GM12878 (cell line): ENCODE measurements at regions not wholly inside any gene's neighbourhood (a gene's known extent, or its start where the extent isn't known, plus 50 kb on each side); places are given as distances from the start of the nearest gene placed in this dataset.

Experiments used
- BMI1 ChIP-seq: fragments of 450-650 bp; IDR thresholded peaks from 2 replicates; pipeline ENCODE4 v1.6.1; 2016; ENCODE audit warnings: mild to moderate bottlenecking, moderate library complexity, borderline replicate concordance
- CEBPZ ChIP-seq: fragments of 150-350 bp; IDR thresholded peaks from 2 replicates; pipeline ENCODE4 v1.6.1; 2016; ENCODE audit warnings: low read depth, low read length
- CREB1 ChIP-seq: IDR thresholded peaks from 2 replicates; pipeline ENCODE4 v1.6.1; 2012; ENCODE audit warnings: low read depth, mild to moderate bottlenecking, inconsistent platforms
- KLF5 ChIP-seq: fragments of 450-650 bp; IDR thresholded peaks from 2 replicates; pipeline ENCODE4 v1.6.1; 2014; ENCODE audit warnings: mild to moderate bottlenecking; ENCODE audit not compliant: partially characterized antibody
- MEF2B ChIP-seq: fragments of 450-650 bp; IDR thresholded peaks from 2 replicates; pipeline ENCODE4 v1.6.1; 2018; ENCODE audit warnings: mild to moderate bottlenecking, moderate library complexity; ENCODE audit not compliant: partially characterized antibody, poor library complexity, severe bottlenecking
- POLR2AphosphoS5 ChIP-seq: IDR thresholded peaks from 2 replicates; pipeline ENCODE4 v1.6.1; 2011; ENCODE audit warnings: mild to moderate bottlenecking, low read length, inconsistent platforms
- RUNX3 ChIP-seq: IDR thresholded peaks from 2 replicates; pipeline ENCODE4 v1.6.1; 2012; ENCODE audit warnings: low read length, inconsistent platforms
- SIX5 ChIP-seq: IDR thresholded peaks from 2 replicates; pipeline ENCODE4 v1.6.1; 2011; ENCODE audit warnings: mild to moderate bottlenecking, low read depth, low read length, moderate library complexity; ENCODE audit not compliant: severe bottlenecking
- SMC3 ChIP-seq: IDR thresholded peaks from 2 replicates; pipeline ENCODE4 v1.6.1; 2011; ENCODE audit warnings: low read length, improper control_type of control experiment, borderline replicate concordance
- ZBTB40 ChIP-seq: fragments of 450-650 bp; IDR thresholded peaks from 2 replicates; pipeline ENCODE4 v1.6.1; 2016; ENCODE audit warnings: mild to moderate bottlenecking, moderate library complexity, borderline replicate concordance
- ZNF24 ChIP-seq: fragments of 450-650 bp; IDR thresholded peaks from 2 replicates; pipeline ENCODE4 v1.6.1; 2017; ENCODE audit warnings: antibody characterized with exemption, mild to moderate bottlenecking

GRCh38 chr14:71399057-71399487 lies 491.8 kb downstream of the PCNX1 start (continued):
- peak; percentile 47; the same call in 1 of the 2 replicates for TF ChIP-seq ZBTB40
- TF ChIP-seq RUNX3 = peak; percentile 88
- peak; percentile 62; the same call in 1 of the 2 replicates for TF ChIP-seq POLR2AphosphoS5
- peak; percentile 65 for TF ChIP-seq KLF5
- peak; percentile 69; the same call in 1 of the 2 replicates for TF ChIP-seq ZNF24
- no peak for TF ChIP-seq SIX5
- TF ChIP-seq MEF2B = peak; percentile 66
- TF ChIP-seq SMC3 = no peak
- TF ChIP-seq BMI1 = peak; percentile 77
- TF ChIP-seq CREB1 = peak; percentile 93
- TF ChIP-seq CEBPZ = no peak
- TF ChIP-seq, all 136 proteins: peak for 42
